ENCODE measurements at regions not wholly inside any gene's neighbourhood (a gene's known extent, or its start where the extent isn't known, plus 50 kb on each side); places are given as distances from the start of the nearest gene placed in this dataset.

DNA sequence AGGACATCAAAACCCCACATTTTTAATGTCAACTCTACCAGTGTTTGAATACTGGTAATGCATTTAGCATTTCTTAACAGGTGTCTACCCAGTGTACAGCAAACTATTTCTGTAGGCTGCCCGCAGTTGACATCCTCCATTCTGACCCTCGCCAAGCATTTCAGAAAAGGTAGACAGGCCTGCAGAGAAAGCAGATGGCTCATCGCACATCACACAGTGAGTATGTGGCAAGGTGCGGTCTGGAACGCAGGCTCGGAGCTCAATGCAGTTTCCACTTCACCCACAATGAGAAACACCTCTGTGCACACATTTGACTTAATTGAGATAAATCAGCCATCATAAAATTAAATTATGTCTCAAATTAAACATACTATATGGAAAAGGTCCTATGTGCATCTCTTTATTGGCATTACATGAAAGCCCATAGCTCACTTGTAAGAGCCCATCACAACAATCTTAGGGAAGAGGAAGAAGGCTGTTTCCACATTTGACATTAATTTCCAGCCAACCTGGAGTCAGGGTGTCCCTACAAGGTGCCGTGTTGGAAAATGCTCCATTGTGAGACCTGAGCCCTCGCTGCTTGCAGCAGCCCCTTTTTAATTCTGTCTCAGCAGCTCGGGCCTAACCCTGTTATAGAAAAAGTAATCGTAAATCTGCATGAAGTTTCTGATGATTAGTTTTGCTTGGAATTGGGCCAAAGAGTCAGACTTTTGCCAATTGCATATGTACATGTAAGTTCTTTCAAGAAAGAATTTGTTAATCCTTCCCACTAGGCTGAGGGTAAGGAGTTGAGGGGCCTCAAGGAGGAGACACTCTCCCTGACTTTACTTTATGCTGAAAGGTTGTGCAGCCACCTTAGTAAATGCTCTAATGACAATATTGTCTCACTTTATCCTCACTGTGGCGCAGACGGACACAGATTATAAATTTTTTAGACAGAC, 378.7 kb upstream of the DYNLRB2 start:
- H3K27ac Mint-ChIP-seq (ENCODE audit: unreplicated experiment): no peak overlapping the region
- H3K4me3 Mint-ChIP-seq (ENCODE audit: unreplicated experiment): no peak overlapping the region
- no peaks in the 10 kb centered on the region for H3K36me3 Mint-ChIP-seq (ENCODE audit: low read depth, unreplicated experiment)
- no peaks in the 10 kb centered on the region for H3K27me3 Mint-ChIP-seq (ENCODE audit: unreplicated experiment)
- H3K9me3 Mint-ChIP-seq (ENCODE audit: unreplicated experiment): no peaks in the 10 kb centered on the region
- no peaks in the 10 kb centered on the region for H3K4me1 Mint-ChIP-seq (ENCODE audit: unreplicated experiment)
- TF ChIP-seq, protein P1, sequence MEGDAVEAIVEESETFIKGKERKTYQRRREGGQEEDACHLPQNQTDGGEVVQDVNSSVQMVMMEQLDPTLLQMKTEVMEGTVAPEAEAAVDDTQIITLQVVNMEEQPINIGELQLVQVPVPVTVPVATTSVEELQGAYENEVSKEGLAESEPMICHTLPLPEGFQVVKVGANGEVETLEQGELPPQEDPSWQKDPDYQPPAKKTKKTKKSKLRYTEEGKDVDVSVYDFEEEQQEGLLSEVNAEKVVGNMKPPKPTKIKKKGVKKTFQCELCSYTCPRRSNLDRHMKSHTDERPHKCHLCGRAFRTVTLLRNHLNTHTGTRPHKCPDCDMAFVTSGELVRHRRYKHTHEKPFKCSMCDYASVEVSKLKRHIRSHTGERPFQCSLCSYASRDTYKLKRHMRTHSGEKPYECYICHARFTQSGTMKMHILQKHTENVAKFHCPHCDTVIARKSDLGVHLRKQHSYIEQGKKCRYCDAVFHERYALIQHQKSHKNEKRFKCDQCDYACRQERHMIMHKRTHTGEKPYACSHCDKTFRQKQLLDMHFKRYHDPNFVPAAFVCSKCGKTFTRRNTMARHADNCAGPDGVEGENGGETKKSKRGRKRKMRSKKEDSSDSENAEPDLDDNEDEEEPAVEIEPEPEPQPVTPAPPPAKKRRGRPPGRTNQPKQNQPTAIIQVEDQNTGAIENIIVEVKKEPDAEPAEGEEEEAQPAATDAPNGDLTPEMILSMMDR (IDR thresholded peaks at IDR 0.05; ENCODE audit: unreplicated experiment): no peak
- DNase-seq (ENCODE audit: low spot score): no peak

- no peak for DNase-seq (ENCODE audit: low spot score)
- Mint-ChIP-seq H3K36me3 (ENCODE audit: low read depth, unreplicated experiment) (no peaks in the 10 kb centered on the region), H3K27ac (ENCODE audit: unreplicated experiment) (no peak overlapping the region), H3K4me1 (ENCODE audit: unreplicated experiment) (no peaks in the 10 kb centered on the region), H3K27me3 (ENCODE audit: unreplicated experiment) (no peaks in the 10 kb centered on the region), H3K4me3 (ENCODE audit: unreplicated experiment) (no peak overlapping the region), H3K9me3 (ENCODE audit: unreplicated experiment) (no peaks in the 10 kb centered on the region)
- TF ChIP-seq, protein P1 (IDR thresholded peaks at IDR 0.05; ENCODE audit: unreplicated experiment): no peak
Measured at GRCh38 chr16:80158766-80159165, 382.0 kb upstream of the DYNLRB2 start.

GRCh38 chr16:80151722-80152111, 389.1 kb upstream of the DYNLRB2 start:
- Mint-ChIP-seq H3K27me3 (ENCODE audit: unreplicated experiment) (peaks cover 2% of the 10 kb centered on the region), H3K4me1 (ENCODE audit: unreplicated experiment) (no peaks in the 10 kb centered on the region), H3K9me3 (ENCODE audit: unreplicated experiment) (no peaks in the 10 kb centered on the region), H3K4me3 (ENCODE audit: unreplicated experiment) (no peak overlapping the region), H3K27ac (ENCODE audit: unreplicated experiment) (no peak overlapping the region), H3K36me3 (ENCODE audit: low read depth, unreplicated experiment) (no peaks in the 10 kb centered on the region)
- TF ChIP-seq, protein P1 (IDR thresholded peaks at IDR 0.05; ENCODE audit: unreplicated experiment): no peak
- no peak for DNase-seq (ENCODE audit: low spot score)

DNA sequence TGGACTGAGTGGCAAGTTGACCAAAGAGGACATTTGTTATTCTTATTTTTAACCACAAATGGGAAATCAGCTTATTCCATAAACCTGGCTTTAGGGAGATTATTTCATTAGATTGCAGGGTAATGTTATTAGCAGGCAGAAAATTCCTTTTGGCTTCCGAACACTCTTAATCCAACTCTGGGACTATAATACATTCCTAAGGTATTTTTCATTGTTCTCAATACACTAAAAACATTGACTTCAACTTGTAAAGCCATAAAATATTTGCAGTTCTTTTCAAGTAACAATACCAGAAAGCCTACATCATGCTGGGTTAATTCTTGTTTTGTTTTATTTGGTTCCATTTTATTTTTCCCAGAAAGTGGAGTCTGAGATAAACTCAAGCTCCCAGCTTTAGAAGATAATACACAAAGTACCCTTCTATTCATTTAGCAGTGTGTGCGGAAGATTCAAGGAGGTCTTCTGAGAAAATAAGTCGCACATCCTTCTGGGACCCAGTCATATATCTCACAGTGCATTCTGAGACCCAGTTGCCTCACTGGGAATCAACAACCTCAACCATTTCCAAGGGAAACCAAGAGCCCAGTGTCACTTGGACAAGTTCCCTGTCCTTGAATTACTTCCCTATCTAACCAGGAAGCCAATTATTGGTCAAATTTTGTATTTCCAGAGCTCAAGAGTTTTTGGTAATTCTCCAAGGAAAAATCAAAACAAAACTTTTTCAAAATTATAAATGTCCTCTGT, 389.6 kb upstream of the DYNLRB2 start:
- Mint-ChIP-seq H3K4me1 (ENCODE audit: unreplicated experiment) (no peaks in the 10 kb centered on the region), H3K36me3 (ENCODE audit: low read depth, unreplicated experiment) (no peaks in the 10 kb centered on the region), H3K27me3 (ENCODE audit: unreplicated experiment) (peaks cover 2% of the 10 kb centered on the region), H3K27ac (ENCODE audit: unreplicated experiment) (no peak overlapping the region), H3K4me3 (ENCODE audit: unreplicated experiment) (no peak overlapping the region), H3K9me3 (ENCODE audit: unreplicated experiment) (no peaks in the 10 kb centered on the region)
- no peak for DNase-seq (ENCODE audit: low spot score)
- TF ChIP-seq, protein P1 (IDR thresholded peaks at IDR 0.05; ENCODE audit: unreplicated experiment): no peak

GRCh38 chr16:80148826-80149225, 392.0 kb upstream of the DYNLRB2 start:
- peaks cover 2% of the 10 kb centered on the region for H3K27me3 Mint-ChIP-seq (ENCODE audit: unreplicated experiment)
- H3K36me3 Mint-ChIP-seq (ENCODE audit: low read depth, unreplicated experiment): no peaks in the 10 kb centered on the region
- H3K4me1 Mint-ChIP-seq (ENCODE audit: unreplicated experiment): no peaks in the 10 kb centered on the region
- H3K9me3 Mint-ChIP-seq (ENCODE audit: unreplicated experiment): no peaks in the 10 kb centered on the region
- TF ChIP-seq, protein P1 (IDR thresholded peaks at IDR 0.05; ENCODE audit: unreplicated experiment): no peak
- H3K4me3 Mint-ChIP-seq (ENCODE audit: unreplicated experiment): no peak overlapping the region
- no peak overlapping the region for H3K27ac Mint-ChIP-seq (ENCODE audit: unreplicated experiment)
- no peak for DNase-seq (ENCODE audit: low spot score)

Measured in endothelial cell (in vitro differentiated cells).